Liver (tissue), 8 donors: ENCODE measurements at regions not wholly inside any gene's neighbourhood (a gene's known extent, or its start where the extent isn't known, plus 50 kb on each side); places are given as distances from the start of the nearest gene placed in this dataset.

Source experiments
- DNase-seq: peaks from one replicate; pipeline ENCODE4 v3.0.0-alpha.2; 2017; ENCODE audit warnings: low spot score
- H3K27ac ChIP-seq, 2 donors: one replicate each; pipeline ENCODE4 v1.7.0; 2013; ENCODE audit warnings: inconsistent platforms in 2 of 2, low read length in 2 of 2, control low read depth in 1 of 2, low read depth in 1 of 2, mild to moderate bottlenecking in 1 of 2
- H3K27me3 ChIP-seq, 4 donors: one replicate each; pipeline versions ENCODE4 v1.6.1 to v1.7.0; 2013; ENCODE audit warnings: low read length in 3 of 4, inconsistent platforms in 1 of 4, mild to moderate bottlenecking in 1 of 4, moderate library complexity in 1 of 4; ENCODE audit not compliant: control insufficient read depth in 4 of 4, insufficient read depth in 4 of 4
- H3K36me3 ChIP-seq, 4 donors: one replicate each; pipeline versions ENCODE4 v1.6.1 to v1.7.0; 2013; ENCODE audit warnings: low read length in 3 of 4, mild to moderate bottlenecking in 3 of 4, low read depth in 1 of 4, moderate library complexity in 1 of 4; ENCODE audit not compliant: control insufficient read depth in 4 of 4, insufficient read depth in 3 of 4
- H3K4me1 ChIP-seq, 4 donors: one replicate each; pipeline versions ENCODE4 v1.6.1 to v1.7.0; 2013; ENCODE audit warnings: low read length in 3 of 4, mild to moderate bottlenecking in 3 of 4, moderate library complexity in 1 of 4; ENCODE audit not compliant: control insufficient read depth in 4 of 4, insufficient read depth in 4 of 4
- H3K4me3 ChIP-seq, 3 donors: one replicate each; pipeline versions ENCODE4 v1.6.1 to v1.7.0; 2013; ENCODE audit warnings: low read length in 3 of 3, control low read depth in 1 of 3, low read depth in 1 of 3, mild to moderate bottlenecking in 1 of 3
- H3K9ac ChIP-seq, 2 donors: one replicate each; pipeline ENCODE4 v1.7.0; 2013; ENCODE audit warnings: low read length in 2 of 2, mild to moderate bottlenecking in 2 of 2, moderate library complexity in 2 of 2, control low read depth in 1 of 2, low read depth in 1 of 2
- H3K9me3 ChIP-seq, 4 donors: one replicate each; pipeline versions ENCODE4 v1.6.1 to v1.7.0; 2013; ENCODE audit warnings: low read length in 3 of 4; ENCODE audit not compliant: control insufficient read depth in 4 of 4
- EGR1 ChIP-seq, 2 donors: IDR thresholded peaks; 2 replicates each; pipeline ENCODE4 v1.6.1; 2016 to 2018; ENCODE audit warnings: antibody characterized with exemption in 2 of 2, low read depth in 2 of 2
- FOXA1 ChIP-seq: IDR thresholded peaks from 2 replicates; pipeline ENCODE4 v1.6.1; 2016; ENCODE audit warnings: antibody characterized with exemption
- FOXA2 ChIP-seq: IDR thresholded peaks from 2 replicates; pipeline ENCODE4 v1.6.1; 2016; ENCODE audit warnings: antibody characterized with exemption
- GABPA ChIP-seq, 2 donors: IDR thresholded peaks in 1 of 2; conservative IDR thresholded peaks in 1 of 2; 2 replicates each; pipeline ENCODE4 v1.6.1; 2016; ENCODE audit warnings: antibody characterized with exemption in 2 of 2, mild to moderate bottlenecking in 1 of 2, moderate library complexity in 1 of 2
- HNF4A ChIP-seq, 2 donors: conservative IDR thresholded peaks; 2 replicates each; pipeline ENCODE4 v1.6.1; 2016; ENCODE audit warnings: antibody characterized with exemption in 2 of 2, mild to moderate bottlenecking in 2 of 2
- HNF4G ChIP-seq: IDR thresholded peaks from 2 replicates; pipeline ENCODE4 v1.6.1; 2016; ENCODE audit warnings: antibody characterized with exemption
- JUND ChIP-seq, 2 donors: IDR thresholded peaks; 2 replicates each; pipeline ENCODE4 v1.6.1; 2016; ENCODE audit warnings: antibody characterized with exemption in 2 of 2
- NR2F2 ChIP-seq: IDR thresholded peaks from 2 replicates; pipeline ENCODE4 v1.6.1; 2016; ENCODE audit warnings: antibody characterized with exemption
- RAD21 ChIP-seq, 2 donors: IDR thresholded peaks; 2 replicates each; pipeline ENCODE4 v1.6.1; 2016; ENCODE audit warnings: antibody characterized with exemption in 2 of 2, mild to moderate bottlenecking in 2 of 2
- RXRA ChIP-seq, 2 donors: IDR thresholded peaks; 2 replicates each; pipeline ENCODE4 v1.6.1; 2017 to 2018; ENCODE audit warnings: antibody characterized with exemption in 2 of 2, mild to moderate bottlenecking in 1 of 2
- SP1 ChIP-seq: IDR thresholded peaks from 2 replicates; pipeline ENCODE4 v1.6.1; 2018; ENCODE audit warnings: antibody characterized with exemption, mild to moderate bottlenecking
- TAF1 ChIP-seq: conservative IDR thresholded peaks from 2 replicates; pipeline ENCODE4 v1.6.1; 2016; ENCODE audit warnings: antibody characterized with exemption, mild to moderate bottlenecking
- YY1 ChIP-seq: IDR thresholded peaks from 2 replicates; pipeline ENCODE4 v1.6.1; 2016; ENCODE audit warnings: antibody characterized with exemption, mild to moderate bottlenecking
- WGBS: extraction: QIAGEN DNeasy Blood & Tissue Kit; methylation state at CpG from one replicate; pipeline ENCODE4 v1.1.7; 2013; 5-methylcytosine and 5-hydroxymethylcytosine counted together
- TF ChIP-seq, protein P1 (sequence below): IDR thresholded peaks from 2 replicates; pipeline ENCODE4 v1.6.1; 2016; ENCODE audit warnings: antibody characterized with exemption, mild to moderate bottlenecking
- TF ChIP-seq, protein P2 (sequence below): IDR thresholded peaks from 2 replicates; pipeline ENCODE4 v1.6.1; 2016; ENCODE audit warnings: antibody characterized with exemption
- TF ChIP-seq, protein P3 (sequence below): IDR thresholded peaks from 2 replicates; pipeline ENCODE4 v1.6.1; 2016; ENCODE audit warnings: antibody characterized with exemption
- TF ChIP-seq, protein P4 (sequence below): fragments of 150-350 bp; IDR thresholded peaks from 2 replicates; pipeline ENCODE4 v1.5.1; 2017; ENCODE audit warnings: improper control_type of control experiment, low read depth, low read length; ENCODE audit not compliant: missing input control
- TF ChIP-seq, protein P5 (sequence below): IDR thresholded peaks from 2 replicates; pipeline ENCODE4 v1.6.1; 2016; ENCODE audit warnings: antibody characterized with exemption
- donor health status: healthy.
- donor health status: healthy.
- donor health status: healthy.
- donor health status: healthy.
- donor health status: healthy.

DNA sequence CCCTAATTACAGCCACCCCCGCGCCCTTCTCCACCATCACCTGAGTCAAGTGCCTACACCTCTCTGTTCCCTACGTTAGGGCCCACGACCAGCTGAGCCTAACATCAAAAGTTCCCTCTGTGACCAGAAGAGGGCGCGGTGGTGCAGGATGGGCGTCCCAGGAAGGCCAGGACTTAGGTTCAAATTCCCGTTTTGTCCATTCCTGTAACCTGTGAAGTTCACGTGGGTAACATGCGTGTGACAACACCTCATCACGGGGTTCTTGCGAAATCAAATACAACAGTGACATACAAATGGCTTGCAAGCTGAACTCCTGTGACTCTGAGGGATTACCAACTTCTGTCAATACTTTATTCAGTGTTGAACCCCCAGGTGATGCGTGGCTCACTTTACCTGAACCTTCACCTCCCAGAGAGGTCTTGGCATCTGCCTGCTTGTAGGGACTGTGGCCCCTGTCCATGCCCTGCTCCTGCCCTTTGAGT lies 207.9 kb downstream of the ARL4C start:
- no peak overlapping the region for H3K4me3 ChIP-seq
- peak; percentile 65 for DNase-seq
- 31% methylated on average over 13 of the region's 13 CpGs for WGBS
- peak overlapping the region; percentile 21 to 37 for H3K27ac ChIP-seq
- no peak overlapping the region for H3K9ac ChIP-seq
- H3K9me3 ChIP-seq: no peaks in the 10 kb centered on the region
- H3K4me1 ChIP-seq: peaks cover 0 to 1% (median 0%) of the 10 kb centered on the region in 4 donors
- H3K36me3 ChIP-seq: no peaks in the 10 kb centered on the region
- peak; percentile 39 to 43 for TF ChIP-seq JUND (IDR thresholded peaks at IDR 0.05)
- peak; percentile 54 for TF ChIP-seq FOXA2
- TF ChIP-seq GABPA (IDR thresholded peaks at IDR 0.05 in 1 of 2, conservative IDR thresholded peaks at IDR 0.05 in 1 of 2): no peak
- TF ChIP-seq HNF4G: peak; percentile 67
- TF ChIP-seq, protein P1, sequence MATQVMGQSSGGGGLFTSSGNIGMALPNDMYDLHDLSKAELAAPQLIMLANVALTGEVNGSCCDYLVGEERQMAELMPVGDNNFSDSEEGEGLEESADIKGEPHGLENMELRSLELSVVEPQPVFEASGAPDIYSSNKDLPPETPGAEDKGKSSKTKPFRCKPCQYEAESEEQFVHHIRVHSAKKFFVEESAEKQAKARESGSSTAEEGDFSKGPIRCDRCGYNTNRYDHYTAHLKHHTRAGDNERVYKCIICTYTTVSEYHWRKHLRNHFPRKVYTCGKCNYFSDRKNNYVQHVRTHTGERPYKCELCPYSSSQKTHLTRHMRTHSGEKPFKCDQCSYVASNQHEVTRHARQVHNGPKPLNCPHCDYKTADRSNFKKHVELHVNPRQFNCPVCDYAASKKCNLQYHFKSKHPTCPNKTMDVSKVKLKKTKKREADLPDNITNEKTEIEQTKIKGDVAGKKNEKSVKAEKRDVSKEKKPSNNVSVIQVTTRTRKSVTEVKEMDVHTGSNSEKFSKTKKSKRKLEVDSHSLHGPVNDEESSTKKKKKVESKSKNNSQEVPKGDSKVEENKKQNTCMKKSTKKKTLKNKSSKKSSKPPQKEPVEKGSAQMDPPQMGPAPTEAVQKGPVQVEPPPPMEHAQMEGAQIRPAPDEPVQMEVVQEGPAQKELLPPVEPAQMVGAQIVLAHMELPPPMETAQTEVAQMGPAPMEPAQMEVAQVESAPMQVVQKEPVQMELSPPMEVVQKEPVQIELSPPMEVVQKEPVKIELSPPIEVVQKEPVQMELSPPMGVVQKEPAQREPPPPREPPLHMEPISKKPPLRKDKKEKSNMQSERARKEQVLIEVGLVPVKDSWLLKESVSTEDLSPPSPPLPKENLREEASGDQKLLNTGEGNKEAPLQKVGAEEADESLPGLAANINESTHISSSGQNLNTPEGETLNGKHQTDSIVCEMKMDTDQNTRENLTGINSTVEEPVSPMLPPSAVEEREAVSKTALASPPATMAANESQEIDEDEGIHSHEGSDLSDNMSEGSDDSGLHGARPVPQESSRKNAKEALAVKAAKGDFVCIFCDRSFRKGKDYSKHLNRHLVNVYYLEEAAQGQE: peak; percentile 25
- TF ChIP-seq, protein P2, sequence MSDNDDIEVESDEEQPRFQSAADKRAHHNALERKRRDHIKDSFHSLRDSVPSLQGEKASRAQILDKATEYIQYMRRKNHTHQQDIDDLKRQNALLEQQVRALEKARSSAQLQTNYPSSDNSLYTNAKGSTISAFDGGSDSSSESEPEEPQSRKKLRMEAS: no peak
- no peak for TF ChIP-seq FOXA1
- peak; percentile 86 to 95 for TF ChIP-seq RAD21 (IDR thresholded peaks at IDR 0.05)
- TF ChIP-seq RXRA (IDR thresholded peaks at IDR 0.05): peak; percentile 93 to 97
- TF ChIP-seq, protein P3, sequence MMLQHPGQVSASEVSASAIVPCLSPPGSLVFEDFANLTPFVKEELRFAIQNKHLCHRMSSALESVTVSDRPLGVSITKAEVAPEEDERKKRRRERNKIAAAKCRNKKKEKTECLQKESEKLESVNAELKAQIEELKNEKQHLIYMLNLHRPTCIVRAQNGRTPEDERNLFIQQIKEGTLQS: no peak
- TF ChIP-seq HNF4A (conservative IDR thresholded peaks at IDR 0.05): peak; percentile 86 to 91
- TF ChIP-seq, protein P4, sequence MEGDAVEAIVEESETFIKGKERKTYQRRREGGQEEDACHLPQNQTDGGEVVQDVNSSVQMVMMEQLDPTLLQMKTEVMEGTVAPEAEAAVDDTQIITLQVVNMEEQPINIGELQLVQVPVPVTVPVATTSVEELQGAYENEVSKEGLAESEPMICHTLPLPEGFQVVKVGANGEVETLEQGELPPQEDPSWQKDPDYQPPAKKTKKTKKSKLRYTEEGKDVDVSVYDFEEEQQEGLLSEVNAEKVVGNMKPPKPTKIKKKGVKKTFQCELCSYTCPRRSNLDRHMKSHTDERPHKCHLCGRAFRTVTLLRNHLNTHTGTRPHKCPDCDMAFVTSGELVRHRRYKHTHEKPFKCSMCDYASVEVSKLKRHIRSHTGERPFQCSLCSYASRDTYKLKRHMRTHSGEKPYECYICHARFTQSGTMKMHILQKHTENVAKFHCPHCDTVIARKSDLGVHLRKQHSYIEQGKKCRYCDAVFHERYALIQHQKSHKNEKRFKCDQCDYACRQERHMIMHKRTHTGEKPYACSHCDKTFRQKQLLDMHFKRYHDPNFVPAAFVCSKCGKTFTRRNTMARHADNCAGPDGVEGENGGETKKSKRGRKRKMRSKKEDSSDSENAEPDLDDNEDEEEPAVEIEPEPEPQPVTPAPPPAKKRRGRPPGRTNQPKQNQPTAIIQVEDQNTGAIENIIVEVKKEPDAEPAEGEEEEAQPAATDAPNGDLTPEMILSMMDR: peak; percentile 74
- peak; percentile 44 for TF ChIP-seq YY1
- TF ChIP-seq TAF1: no peak
- TF ChIP-seq NR2F2: peak; percentile 46
- TF ChIP-seq EGR1 (IDR thresholded peaks at IDR 0.05; ENCODE audit: low read depth in 2 of 2): no peak
- peak; percentile 71 for TF ChIP-seq SP1
- TF ChIP-seq, protein P5, sequence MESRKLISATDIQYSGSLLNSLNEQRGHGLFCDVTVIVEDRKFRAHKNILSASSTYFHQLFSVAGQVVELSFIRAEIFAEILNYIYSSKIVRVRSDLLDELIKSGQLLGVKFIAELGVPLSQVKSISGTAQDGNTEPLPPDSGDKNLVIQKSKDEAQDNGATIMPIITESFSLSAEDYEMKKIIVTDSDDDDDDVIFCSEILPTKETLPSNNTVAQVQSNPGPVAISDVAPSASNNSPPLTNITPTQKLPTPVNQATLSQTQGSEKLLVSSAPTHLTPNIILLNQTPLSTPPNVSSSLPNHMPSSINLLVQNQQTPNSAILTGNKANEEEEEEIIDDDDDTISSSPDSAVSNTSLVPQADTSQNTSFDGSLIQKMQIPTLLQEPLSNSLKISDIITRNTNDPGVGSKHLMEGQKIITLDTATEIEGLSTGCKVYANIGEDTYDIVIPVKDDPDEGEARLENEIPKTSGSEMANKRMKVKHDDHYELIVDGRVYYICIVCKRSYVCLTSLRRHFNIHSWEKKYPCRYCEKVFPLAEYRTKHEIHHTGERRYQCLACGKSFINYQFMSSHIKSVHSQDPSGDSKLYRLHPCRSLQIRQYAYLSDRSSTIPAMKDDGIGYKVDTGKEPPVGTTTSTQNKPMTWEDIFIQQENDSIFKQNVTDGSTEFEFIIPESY: no peak
- H3K27me3 ChIP-seq: no peaks in the 10 kb centered on the region
